HG03342 (cell line): ENCODE measurements at regions not wholly inside any gene's neighbourhood (a gene's known extent, or its start where the extent isn't known, plus 50 kb on each side); places are given as distances from the start of the nearest gene placed in this dataset.
"Not testable (repeated sequence)": the region's sequence is repeated elsewhere in the genome, so short reads cannot be mapped to it uniquely, and the experiment has no call there.

ENCODE experiments used
- ATAC-seq: cut with Tn5 transposase; IDR thresholded peaks from one replicate; pipeline ENCODE4 v1.9.1; 2021; ENCODE audit warnings: mild to moderate bottlenecking, moderate library complexity; ENCODE audit not compliant: unreplicated experiment

- no peak for ATAC-seq
Measured at GRCh38 chr14:58979325-58979724, 209.1 kb upstream of the DAAM1 start.

GRCh38 chr14:58981840-58982239 lies 206.6 kb upstream of the DAAM1 start:
- ATAC-seq = no peak

GRCh38 chr14:58985786-58986185 lies 202.7 kb upstream of the DAAM1 start:
- no peak for ATAC-seq

GRCh38 chr14:58987591-58987990 lies 200.9 kb upstream of the DAAM1 start:
- no peak for ATAC-seq

- ATAC-seq = no peak
Measured at GRCh38 chr14:58992935-58993334, 195.5 kb upstream of the DAAM1 start.

GRCh38 chr14:58994130-58994529 lies 194.3 kb upstream of the DAAM1 start:
- ATAC-seq = no peak

- no peak for ATAC-seq
Measured at GRCh38 chr14:59004012-59004411, 184.5 kb upstream of the DAAM1 start.

- ATAC-seq = not testable (repeated sequence)
Measured at GRCh38 chr14:59006179-59006578, 182.3 kb upstream of the DAAM1 start.

- no peak for ATAC-seq
Measured at GRCh38 chr14:59009967-59010366, 178.5 kb upstream of the DAAM1 start.

GRCh38 chr14:59013672-59014298 lies 174.7 kb upstream of the DAAM1 start:
- ATAC-seq = no peak

- no peak for ATAC-seq
Measured at GRCh38 chr14:59015482-59015881, 173.0 kb upstream of the DAAM1 start.

GRCh38 chr14:59017285-59017965 lies 171.0 kb upstream of the DAAM1 start:
- ATAC-seq = no peak

GRCh38 chr14:59018460-59018859 lies 170.0 kb upstream of the DAAM1 start:
- ATAC-seq = no peak

- ATAC-seq = no peak
Measured at GRCh38 chr14:59018978-59019377, 169.5 kb upstream of the DAAM1 start.

- no peak for ATAC-seq
Measured at GRCh38 chr14:59020382-59020781, 168.1 kb upstream of the DAAM1 start.

GRCh38 chr14:59022144-59022543 lies 166.3 kb upstream of the DAAM1 start:
- ATAC-seq = no peak

- no peak for ATAC-seq
Measured at GRCh38 chr14:59026081-59026480, 162.4 kb upstream of the DAAM1 start.

GRCh38 chr14:59026640-59027039 lies 161.8 kb upstream of the DAAM1 start:
- ATAC-seq = not testable (repeated sequence)

- peak; percentile 95 for ATAC-seq
Measured at GRCh38 chr14:59028476-59029202, 159.8 kb upstream of the DAAM1 start.

GRCh38 chr14:59032826-59033225 lies 155.6 kb upstream of the DAAM1 start:
- no peak for ATAC-seq

- no peak for ATAC-seq
Measured at GRCh38 chr14:59036134-59036533, 152.3 kb upstream of the DAAM1 start.

- no peak for ATAC-seq
Measured at GRCh38 chr14:59037086-59037485, 151.4 kb upstream of the DAAM1 start.
